GM18867 (cell line): ENCODE measurements at regions not wholly inside any gene's neighbourhood (a gene's known extent, or its start where the extent isn't known, plus 50 kb on each side); places are given as distances from the start of the nearest gene placed in this dataset.

Experiments used
- ATAC-seq: cut with Tn5 transposase; IDR thresholded peaks from one replicate; pipeline ENCODE4 v1.9.1; 2021; ENCODE audit warnings: mild to moderate bottlenecking, moderate library complexity; ENCODE audit not compliant: unreplicated experiment

GRCh38 chr1:235925016-235925415 lies 58.3 kb upstream of the LYST start:
- ATAC-seq, result no peak

DNA sequence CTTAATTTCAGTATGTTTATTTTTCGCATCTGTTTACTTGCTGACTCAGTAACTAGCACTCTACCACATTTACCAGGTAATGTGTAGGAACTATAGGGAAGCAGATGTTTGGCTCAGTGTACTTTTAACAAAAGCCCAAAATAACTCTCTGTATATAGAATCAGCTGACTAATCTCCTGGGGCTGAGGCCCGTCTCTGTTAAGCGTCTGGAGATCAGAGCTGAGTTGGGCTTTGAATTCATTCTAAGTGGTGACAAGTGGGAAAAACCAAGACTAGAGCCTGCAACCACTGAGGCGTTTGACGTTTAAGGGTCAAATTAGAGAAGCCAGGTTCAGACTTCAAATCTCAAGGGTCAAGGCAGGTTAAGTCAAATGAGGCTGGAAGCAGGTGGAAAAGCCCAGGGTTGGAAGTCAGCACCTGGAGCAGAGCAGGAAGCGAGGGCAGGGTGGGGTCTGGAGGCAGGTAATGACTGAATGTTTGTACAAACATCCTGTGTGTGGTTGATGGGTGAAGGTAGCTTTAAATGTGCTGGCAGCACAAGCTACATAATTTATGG lies 56.8 kb upstream of the LYST start:
- no peak for ATAC-seq

- ATAC-seq, result no peak
These were observed 54.1 kb upstream of the LYST start for GRCh38 chr1:235920596-235921375.

DNA sequence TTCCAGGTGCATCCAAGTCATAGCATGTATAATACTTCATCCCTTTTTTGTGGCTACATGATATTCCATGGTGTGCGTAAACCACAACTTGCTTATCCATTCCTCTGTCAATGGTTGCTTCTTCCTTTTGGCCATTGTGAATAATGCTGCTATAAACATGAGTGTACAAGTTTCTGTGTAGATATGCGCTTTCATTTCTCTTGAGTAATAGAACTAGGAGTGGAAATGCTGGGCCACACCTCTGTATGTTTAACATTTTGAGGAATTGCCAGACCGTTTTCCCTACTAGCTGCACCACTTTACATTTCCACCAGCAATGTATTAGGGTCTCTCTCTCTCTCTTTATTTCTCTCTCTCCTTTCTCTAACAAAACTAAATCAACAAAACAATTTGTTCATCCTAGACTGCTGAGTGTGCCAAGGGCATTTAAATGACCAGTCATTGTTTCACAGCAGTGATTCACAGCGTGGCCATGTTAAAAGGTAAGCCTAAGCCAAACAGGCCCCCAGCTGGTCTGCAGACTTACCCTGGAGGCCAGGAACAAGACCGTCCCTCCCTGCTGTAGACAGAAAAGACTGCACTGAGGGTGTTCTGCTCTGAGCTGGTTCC lies 53.2 kb upstream of the LYST start:
- ATAC-seq, result no peak

- ATAC-seq, result no peak
These were observed 52.6 kb upstream of the LYST start for GRCh38 chr1:235919127-235919832.

DNA sequence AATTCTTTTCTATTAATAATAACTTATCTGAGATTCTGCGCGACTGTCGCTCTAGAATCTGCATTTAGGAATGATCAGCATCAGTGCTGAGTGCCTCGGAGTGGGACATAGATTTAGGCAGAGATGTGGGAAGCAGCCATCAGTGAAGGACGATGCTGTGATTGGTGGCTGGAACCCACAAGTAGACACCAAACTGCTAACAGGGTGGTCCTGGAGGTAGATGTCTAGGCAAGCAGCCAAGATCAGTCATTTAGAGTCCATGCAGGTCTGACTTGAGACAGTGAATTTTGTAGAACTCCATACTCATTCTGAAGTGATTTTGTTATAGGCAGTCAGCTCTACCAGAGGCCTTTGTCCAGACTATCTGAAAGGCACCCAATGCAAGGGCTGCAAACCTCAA lies 51.8 kb upstream of the LYST start:
- ATAC-seq, result no peak

DNA sequence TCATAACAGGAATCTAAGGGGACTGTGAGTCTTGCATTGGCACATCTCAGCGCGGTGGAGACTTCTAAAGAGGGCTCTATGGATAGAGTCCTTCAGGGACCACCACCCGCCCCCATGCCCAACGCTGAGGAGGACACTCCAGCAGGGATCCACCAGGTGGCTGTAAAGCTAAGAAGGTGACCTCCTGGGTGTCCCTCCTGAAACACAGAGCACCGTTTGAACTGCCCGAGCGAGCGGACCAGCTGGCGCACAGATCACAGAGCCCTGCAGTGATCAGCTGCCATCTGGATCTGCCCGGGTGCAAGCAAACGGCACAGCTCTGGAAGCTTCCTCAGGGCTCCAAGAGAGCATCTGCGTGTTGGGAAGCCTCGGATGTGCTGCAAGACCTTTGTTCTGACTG lies 51.3 kb upstream of the LYST start:
- no peak for ATAC-seq

GRCh38 chr1:235917267-235917811 lies 50.6 kb upstream of the LYST start:
- peak; percentile 70 for ATAC-seq
